BE2C (cell line): ENCODE measurements at regions not wholly inside any gene's neighbourhood (a gene's known extent, or its start where the extent isn't known, plus 50 kb on each side); places are given as distances from the start of the nearest gene placed in this dataset.
"Not testable (repeated sequence)": the region's sequence is repeated elsewhere in the genome, so short reads cannot be mapped to it uniquely, and the experiment has no call there.

Experiments used
- DNase-seq: peaks from one replicate; pipeline ENCODE4 v3.0.0-alpha.2; 2020
- H3K27me3 ChIP-seq: fragments of 250-450 bp; sonication (Bioruptor Pico); 2 replicates; pipeline ENCODE4 v1.5.1; 2020; ENCODE audit warnings: mild to moderate bottlenecking
- H3K36me3 ChIP-seq: fragments of 250-450 bp; sonication (Bioruptor Pico); 2 replicates; pipeline ENCODE4 v1.5.1; 2020; ENCODE audit warnings: mild to moderate bottlenecking
- H3K4me1 ChIP-seq: fragments of 250-450 bp; sonication (Bioruptor Pico); 2 replicates; pipeline ENCODE4 v1.5.1; 2020
- H3K4me3 ChIP-seq: 2 replicates; pipeline ENCODE4 v1.5.1; 2011; ENCODE audit warnings: low read depth, low read length
- H3K9me3 ChIP-seq: fragments of 250-450 bp; sonication (Bioruptor Pico); 2 replicates; pipeline ENCODE4 v1.5.1; 2020
- CTCF ChIP-seq: IDR thresholded peaks from 2 replicates; pipeline ENCODE4 v1.5.1; 2012; ENCODE audit warnings: mild to moderate bottlenecking, low read depth, low read length

GRCh38 chr18:1436199-1436598 is 531.5 kb downstream of the ADCYAP1 start:
- Histone ChIP-seq H3K4me3 (no peak overlapping the region), H3K9me3 (no peaks in the 10 kb centered on the region), H3K4me1 (no peaks in the 10 kb centered on the region), H3K27me3 (no peaks in the 10 kb centered on the region), H3K36me3 (no peaks in the 10 kb centered on the region)
- no peak for DNase-seq
- TF ChIP-seq CTCF = no peak

- no peak for TF ChIP-seq CTCF
- DNase-seq = no peak
- H3K9me3 ChIP-seq = no peaks in the 10 kb centered on the region
- H3K27me3 ChIP-seq = no peaks in the 10 kb centered on the region
- no peak overlapping the region for H3K4me3 ChIP-seq
- no peaks in the 10 kb centered on the region for H3K4me1 ChIP-seq
- no peaks in the 10 kb centered on the region for H3K36me3 ChIP-seq
Measured at GRCh38 chr18:1438458-1438910, 533.8 kb downstream of the ADCYAP1 start.

DNA sequence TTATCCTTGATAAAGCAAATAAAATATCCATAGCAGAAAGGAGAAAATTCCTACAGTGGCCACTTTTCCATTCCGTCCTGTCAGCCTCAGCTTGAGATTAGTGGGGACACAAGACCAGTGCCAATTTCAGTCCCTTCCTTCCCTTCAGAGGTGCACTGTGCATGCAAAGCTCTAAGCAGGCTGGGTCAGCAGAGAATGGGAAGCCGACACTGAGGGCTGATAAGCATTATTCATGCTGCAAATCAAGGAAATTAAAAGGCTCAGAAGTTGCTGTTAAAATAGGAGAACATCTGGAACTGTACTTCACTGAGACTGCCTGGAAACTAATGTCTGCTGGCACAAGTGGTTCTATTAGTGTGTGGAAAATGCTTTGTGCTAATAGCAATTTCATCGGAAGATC is 534.3 kb downstream of the ADCYAP1 start:
- no peak overlapping the region for H3K4me3 ChIP-seq
- no peak for TF ChIP-seq CTCF
- no peak for DNase-seq
- H3K9me3 ChIP-seq = no peaks in the 10 kb centered on the region
- H3K36me3 ChIP-seq = no peaks in the 10 kb centered on the region
- no peaks in the 10 kb centered on the region for H3K4me1 ChIP-seq
- H3K27me3 ChIP-seq = no peaks in the 10 kb centered on the region

GRCh38 chr18:1444062-1444461 is 539.4 kb downstream of the ADCYAP1 start:
- not testable (repeated sequence) for H3K36me3 ChIP-seq, H3K4me1 ChIP-seq, DNase-seq, H3K27me3 ChIP-seq, H3K9me3 ChIP-seq, H3K4me3 ChIP-seq

- no peaks in the 10 kb centered on the region for H3K4me1 ChIP-seq
- H3K27me3 ChIP-seq = no peaks in the 10 kb centered on the region
- no peaks in the 10 kb centered on the region for H3K9me3 ChIP-seq
- no peak for TF ChIP-seq CTCF
- H3K36me3 ChIP-seq = no peaks in the 10 kb centered on the region
- DNase-seq = no peak
- no peak overlapping the region for H3K4me3 ChIP-seq
Measured at GRCh38 chr18:1446765-1447164, 542.1 kb downstream of the ADCYAP1 start.

DNA sequence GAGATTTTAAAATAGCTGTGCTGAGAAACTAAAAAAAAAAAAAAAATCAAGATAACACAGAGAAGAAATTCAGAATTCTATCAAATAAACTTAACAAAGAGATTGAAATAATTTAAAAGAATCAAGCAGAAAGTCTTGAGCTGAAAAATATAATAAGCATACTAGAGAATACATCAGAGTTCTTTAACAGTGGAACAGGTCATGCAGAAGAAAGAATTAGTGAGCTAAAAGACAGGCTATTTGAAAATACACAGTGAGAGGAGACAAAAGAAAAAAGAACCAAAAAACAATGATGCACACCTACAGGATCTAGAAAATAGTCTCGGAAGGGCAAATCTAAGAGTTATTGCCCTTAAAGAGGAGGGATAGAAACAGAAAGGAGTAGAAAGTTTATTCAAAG is 548.1 kb downstream of the ADCYAP1 start:
- no peaks in the 10 kb centered on the region for H3K4me1 ChIP-seq
- no peaks in the 10 kb centered on the region for H3K36me3 ChIP-seq
- no peak for DNase-seq
- H3K4me3 ChIP-seq = no peak overlapping the region
- no peak for TF ChIP-seq CTCF
- no peaks in the 10 kb centered on the region for H3K9me3 ChIP-seq
- no peaks in the 10 kb centered on the region for H3K27me3 ChIP-seq

- H3K36me3 ChIP-seq = no peaks in the 10 kb centered on the region
- H3K4me1 ChIP-seq = no peaks in the 10 kb centered on the region
- H3K27me3 ChIP-seq = no peaks in the 10 kb centered on the region
- TF ChIP-seq CTCF = no peak
- no peak for DNase-seq
- no peak overlapping the region for H3K4me3 ChIP-seq
- no peaks in the 10 kb centered on the region for H3K9me3 ChIP-seq
Measured at GRCh38 chr18:1455605-1456004, 550.9 kb downstream of the ADCYAP1 start.
